H1 (cell line): ENCODE measurements at regions not wholly inside any gene's neighbourhood (a gene's known extent, or its start where the extent isn't known, plus 50 kb on each side); places are given as distances from the start of the nearest gene placed in this dataset.

Experiments
- CEBPB ChIP-seq: IDR thresholded peaks from 2 replicates; pipeline ENCODE4 v1.6.1; 2012; ENCODE audit warnings: low read depth, low read length
- GABPA ChIP-seq: IDR thresholded peaks from 2 replicates; pipeline ENCODE4 v1.6.1; 2011; ENCODE audit warnings: mild to moderate bottlenecking, low read length, moderate library complexity, borderline replicate concordance; ENCODE audit not compliant: insufficient read depth
- JUND ChIP-seq: IDR thresholded peaks from 2 replicates; pipeline ENCODE4 v1.6.1; 2011; ENCODE audit warnings: mild to moderate bottlenecking, improper control_type of control experiment, low read length
- MAFK ChIP-seq: IDR thresholded peaks from 2 replicates; pipeline ENCODE4 v1.6.1; 2012; ENCODE audit warnings: low read depth, mild to moderate bottlenecking, improper control_type of control experiment, low read length
- RBBP5 ChIP-seq: IDR thresholded peaks from 2 replicates; pipeline ENCODE4 v1.7.1; 2012; ENCODE audit warnings: low read depth, mild to moderate bottlenecking, inconsistent platforms, low read length, moderate library complexity, borderline replicate concordance
- RNF2 ChIP-seq: fragments of 200-900, 300-1000 bp; sonication (generic); IDR thresholded peaks from 2 replicates; pipeline ENCODE4 v1.7.1; 2016; ENCODE audit warnings: borderline replicate concordance, low read depth, mild to moderate bottlenecking, antibody characterized with exemption, low read length; ENCODE audit not compliant: poor library complexity, severe bottlenecking; ENCODE audit errors: missing control alignments
- SIN3A ChIP-seq, 2 experiments: IDR thresholded peaks in 1 of 2; conservative IDR thresholded peaks in 1 of 2; 2 replicates each; pipeline ENCODE4 v1.6.1; 2011 to 2012; ENCODE audit warnings: low read length in 2 of 2, improper control_type of control experiment in 1 of 2, low read depth in 1 of 2, mild to moderate bottlenecking in 1 of 2
- SIRT6 ChIP-seq: IDR thresholded peaks from one replicate; pipeline ENCODE4 v1.7.1; 2012; ENCODE audit warnings: low read length, inconsistent platforms
- SP1 ChIP-seq: IDR thresholded peaks from 2 replicates; pipeline ENCODE4 v1.6.1; 2011; ENCODE audit warnings: low read depth, low read length
- YY1 ChIP-seq: IDR thresholded peaks from 2 replicates; pipeline ENCODE4 v1.6.1; 2011; ENCODE audit warnings: low read depth, mild to moderate bottlenecking, low read length

- TF ChIP-seq YY1 (no peak), RBBP5 (no peak), SIRT6 (no peak), JUND (no peak), MAFK (no peak), SP1 (no peak), CEBPB (no peak), SIN3A (conservative IDR thresholded peaks at IDR 0.05 in 1 of 2, IDR thresholded peaks at IDR 0.05 in 1 of 2; ENCODE audit: low read depth in 1 of 2, low read length in 2 of 2) (no peak), RNF2 (no peak), GABPA (no peak)
- TF ChIP-seq, all 59 proteins: peak for 0
Measured at GRCh38 chr21:28482657-28483056, 510.0 kb downstream of the LTN1 start (continued).
